ENCODE measurements at regions not wholly inside any gene's neighbourhood (a gene's known extent, or its start where the extent isn't known, plus 50 kb on each side); places are given as distances from the start of the nearest gene placed in this dataset.
A peak's percentile ranks its signal among the peaks of the same experiment; 100 is the strongest.

- CTCF ChIA-PET: no interaction called here
- Histone ChIP-seq H3K79me2 (ENCODE audit: low read length) (no peaks in the 10 kb centered on the region), H3K36me3 (ENCODE audit: low read depth, low read length) (no peaks in the 10 kb centered on the region)
Observed at GRCh38 chr4:64774626-64775025, 365.4 kb upstream of the TECRL start.

GRCh38 chr4:64771149-64771548 is 361.9 kb upstream of the TECRL start:
- H3K4me2 ChIP-seq (ENCODE audit: low read length): no peak overlapping the region
- no peaks in the 10 kb centered on the region for H3K36me3 ChIP-seq (ENCODE audit: low read depth, low read length)
- peak; percentile 11 for DNase-seq
- no peaks in the 10 kb centered on the region for H3K79me2 ChIP-seq (ENCODE audit: low read length)
- no peaks in the 10 kb centered on the region for H3K9me3 ChIP-seq (ENCODE audit: low read length)
- no peaks in the 10 kb centered on the region for H3K9me2 ChIP-seq (replicated peaks; ENCODE audit: low read length)
- BruUV-seq (replicated peaks): no TSS peak
- no peaks in the 10 kb centered on the region for H3K27me3 ChIP-seq (ENCODE audit: low read length)
- H3F3A ChIP-seq (ENCODE audit: low read length, unreplicated experiment): no peaks in the 10 kb centered on the region
- TF ChIP-seq EZH2 (IDR thresholded peaks at IDR 0.05; ENCODE audit: low read length, unreplicated experiment) (no peak), EZH2phosphoT487 (IDR thresholded peaks at IDR 0.05; ENCODE audit: borderline replicate concordance, low read length) (no peak), CTCF (conservative IDR thresholded peaks at IDR 0.05; ENCODE audit: low read depth, low read length) (no peak)
- no peak overlapping the region for H3K9ac ChIP-seq (ENCODE audit: low read length)
- H4K20me1 ChIP-seq (ENCODE audit: low read length): no peaks in the 10 kb centered on the region
- ChIA-PET CTCF (no interaction called here), POLR2A (ENCODE audit: unreplicated experiment) (no interaction called here)
- H2AFZ ChIP-seq (ENCODE audit: low read length): 0 out of 2 replicates have a peak overlapping the region, but pooled peaks have one; percentile 12
- intact Hi-C loops (cut with micrococcal nuclease): no loop called here
- ATAC-seq: no peak
- H3K4me1 ChIP-seq (ENCODE audit: insufficient read depth, low read length): peaks cover 9% of the 10 kb centered on the region; the same call in 1 of the 2 replicates
- no peak overlapping the region for H3K27ac ChIP-seq (ENCODE audit: low read length)
- H3K4me3 ChIP-seq (ENCODE audit: low read length): no peak overlapping the region

More at GRCh38 chr4:64774626-64775025, 365.4 kb upstream of the TECRL start:
- Histone ChIP-seq H3K27ac (ENCODE audit: low read length) (no peak overlapping the region), H3K9ac (ENCODE audit: low read length) (no peak overlapping the region), H3K4me3 (ENCODE audit: low read length) (no peak overlapping the region), H4K20me1 (ENCODE audit: low read length) (no peaks in the 10 kb centered on the region), H3F3A (ENCODE audit: low read length, unreplicated experiment) (no peaks in the 10 kb centered on the region), H3K9me3 (ENCODE audit: low read length) (no peaks in the 10 kb centered on the region), H3K4me1 (ENCODE audit: insufficient read depth, low read length) (peaks cover 9% of the 10 kb centered on the region; the same call in 1 of the 2 replicates), H3K27me3 (ENCODE audit: low read length) (no peaks in the 10 kb centered on the region), H2AFZ (ENCODE audit: low read length) (peak overlapping the region; percentile 51), H3K4me2 (ENCODE audit: low read length) (peak overlapping the region; percentile 4; the same call in 1 of the 2 replicates), H3K9me2 (replicated peaks; ENCODE audit: low read length) (no peaks in the 10 kb centered on the region)
- ATAC-seq (peak; percentile 88), DNase-seq (peak; percentile 74)
- POLR2A ChIA-PET (ENCODE audit: unreplicated experiment): no interaction called here
- intact Hi-C loops (cut with micrococcal nuclease): no loop called here
- BruUV-seq (replicated peaks): no TSS peak
- TF ChIP-seq EZH2phosphoT487 (IDR thresholded peaks at IDR 0.05; ENCODE audit: borderline replicate concordance, low read length) (no peak), CTCF (conservative IDR thresholded peaks at IDR 0.05; ENCODE audit: low read depth, low read length) (no peak), EZH2 (IDR thresholded peaks at IDR 0.05; ENCODE audit: low read length, unreplicated experiment) (no peak)

- Histone ChIP-seq H3K4me3 (ENCODE audit: low read length) (no peak overlapping the region), H4K20me1 (ENCODE audit: low read length) (no peaks in the 10 kb centered on the region), H3K4me1 (ENCODE audit: insufficient read depth, low read length) (no peaks in the 10 kb centered on the region), H3K9me2 (replicated peaks; ENCODE audit: low read length) (no peaks in the 10 kb centered on the region), H3K4me2 (ENCODE audit: low read length) (no peak overlapping the region), H3K27ac (ENCODE audit: low read length) (no peak overlapping the region), H2AFZ (ENCODE audit: low read length) (no peak overlapping the region), H3K27me3 (ENCODE audit: low read length) (no peaks in the 10 kb centered on the region), H3K9ac (ENCODE audit: low read length) (no peak overlapping the region), H3K9me3 (ENCODE audit: low read length) (no peaks in the 10 kb centered on the region), H3F3A (ENCODE audit: low read length, unreplicated experiment) (no peaks in the 10 kb centered on the region), H3K36me3 (ENCODE audit: low read depth, low read length) (no peaks in the 10 kb centered on the region), H3K79me2 (ENCODE audit: low read length) (no peaks in the 10 kb centered on the region)
- intact Hi-C loops (cut with micrococcal nuclease): no loop called here
- no peak for TF ChIP-seq EZH2phosphoT487 (IDR thresholded peaks at IDR 0.05; ENCODE audit: borderline replicate concordance, low read length)
- TF ChIP-seq CTCF (conservative IDR thresholded peaks at IDR 0.05; ENCODE audit: low read depth, low read length): no peak
- no peak for TF ChIP-seq EZH2 (IDR thresholded peaks at IDR 0.05; ENCODE audit: low read length, unreplicated experiment)
- POLR2A ChIA-PET (ENCODE audit: unreplicated experiment): no interaction called here
- ATAC-seq (no peak), DNase-seq (no peak)
- CTCF ChIA-PET: no interaction called here
- no TSS peak for BruUV-seq (replicated peaks)
Observed at GRCh38 chr4:64767547-64767946, 358.3 kb upstream of the TECRL start.
